ENCODE measurements at regions not wholly inside any gene's neighbourhood (a gene's known extent, or its start where the extent isn't known, plus 50 kb on each side); places are given as distances from the start of the nearest gene placed in this dataset.

GRCh38 chr18:57991552-57991951, 52.5 kb upstream of the NEDD4L start:
- no peak for DNase-seq

DNA sequence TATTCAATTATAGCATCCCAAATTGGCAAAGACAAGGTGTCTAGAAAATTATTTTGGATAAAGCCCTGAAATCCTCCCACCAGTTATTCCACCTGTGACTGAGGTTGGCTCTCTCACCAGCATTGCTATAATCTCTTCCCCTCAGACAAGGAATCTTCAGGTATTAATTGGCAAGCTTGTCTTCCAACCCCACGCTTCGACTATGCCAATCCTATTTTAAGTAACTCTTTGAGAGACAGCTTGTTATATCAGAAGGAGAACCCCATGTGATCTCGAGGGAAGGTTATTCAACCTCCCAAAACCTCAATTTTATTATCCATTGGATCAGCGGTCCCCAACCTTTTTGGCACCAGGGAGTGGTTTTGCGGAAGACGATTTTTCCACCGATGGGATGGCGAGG, 54.5 kb upstream of the NEDD4L start:
- no peak for DNase-seq

GRCh38 chr18:57984490-57985115, 59.4 kb upstream of the NEDD4L start:
- DNase-seq, result no peak

DNA sequence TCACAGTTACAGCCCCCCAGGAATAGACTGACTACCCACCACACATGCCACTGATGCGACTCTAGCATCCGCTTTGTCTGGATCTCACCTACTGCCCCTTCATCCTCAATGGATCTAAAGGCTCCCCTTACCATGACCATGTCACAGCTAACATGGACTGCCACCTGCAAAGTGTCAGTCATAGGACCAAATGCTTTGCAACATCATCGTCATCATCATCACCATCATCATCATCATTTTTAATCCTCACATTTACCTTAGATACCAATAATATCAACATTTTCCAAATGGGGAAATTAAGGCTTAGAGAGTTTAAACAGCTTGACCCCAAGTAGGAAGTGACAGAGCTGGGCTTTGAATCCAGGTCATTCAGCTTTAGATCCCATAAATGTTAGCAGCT, 60.1 kb upstream of the NEDD4L start:
- DNase-seq, result no peak

- DNase-seq, result no peak
These were observed 60.6 kb upstream of the NEDD4L start for GRCh38 chr18:57983472-57983871.

- DNase-seq, result no peak
These were observed 61.5 kb upstream of the NEDD4L start for GRCh38 chr18:57982372-57983021.

GRCh38 chr18:57981308-57982028, 62.6 kb upstream of the NEDD4L start:
- DNase-seq, result no peak

DNA sequence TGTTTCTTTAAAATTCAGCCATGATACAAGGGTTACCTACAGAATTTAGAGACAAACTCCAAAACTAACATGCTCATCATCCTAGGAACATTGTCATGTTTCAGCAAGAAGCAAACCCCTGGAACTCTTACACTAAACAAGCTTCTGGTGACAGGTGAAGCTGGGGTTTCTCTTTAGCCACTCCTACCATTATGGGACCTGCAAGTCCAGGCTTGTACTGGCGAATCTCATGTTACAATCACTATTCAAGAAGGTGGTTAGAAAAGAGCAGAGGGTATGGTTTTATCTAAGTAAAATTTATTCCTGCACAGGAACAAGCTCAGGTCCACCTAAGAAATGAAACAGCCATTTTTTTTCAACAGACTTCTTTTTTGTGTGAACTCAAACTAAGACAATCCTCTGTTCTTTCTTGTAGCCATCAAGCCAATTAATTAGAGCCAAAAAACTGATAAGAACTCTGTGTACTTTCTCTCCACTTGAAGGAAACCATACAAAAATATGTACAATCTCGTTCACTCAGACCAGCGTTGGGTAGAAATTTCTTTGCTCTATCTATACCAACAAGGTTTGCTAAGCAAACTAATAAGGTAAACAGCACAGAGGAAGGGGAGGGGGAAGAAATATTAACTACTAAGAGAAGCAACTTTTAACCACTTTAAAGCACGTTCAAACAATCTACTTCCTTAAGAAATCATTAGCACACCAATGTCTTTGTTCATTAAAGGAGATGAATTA, 63.3 kb upstream of the NEDD4L start:
- DNase-seq, result no peak

DNA sequence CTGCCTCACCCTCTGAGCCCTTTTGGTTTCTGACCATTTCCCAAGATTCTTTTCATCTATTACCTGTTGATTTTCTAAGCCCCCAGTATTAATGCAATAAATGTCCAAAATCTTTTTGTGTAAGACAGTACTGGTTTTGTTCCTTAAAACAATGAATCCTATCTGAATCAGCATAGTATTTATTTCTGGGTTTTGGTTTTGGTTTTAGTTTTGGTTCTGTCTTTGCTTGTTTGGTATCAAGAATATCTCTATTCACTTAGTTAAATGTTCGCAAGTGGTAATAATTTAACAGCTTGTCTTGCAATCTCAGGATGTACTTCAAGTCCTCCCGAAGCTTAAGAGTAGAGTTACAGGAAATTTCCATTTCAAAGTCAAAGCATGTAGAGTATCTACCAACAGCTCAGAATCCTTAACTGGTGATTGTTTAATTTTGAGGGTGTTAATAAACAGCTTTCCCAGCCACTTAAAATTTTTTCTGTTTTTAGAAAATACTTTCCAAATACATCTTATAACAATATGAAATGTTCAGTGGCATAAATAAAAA, 67.7 kb upstream of the NEDD4L start:
- DNase-seq, result no peak

- DNase-seq, result no peak
These were observed 68.2 kb upstream of the NEDD4L start for GRCh38 chr18:57975805-57976204.

DNA sequence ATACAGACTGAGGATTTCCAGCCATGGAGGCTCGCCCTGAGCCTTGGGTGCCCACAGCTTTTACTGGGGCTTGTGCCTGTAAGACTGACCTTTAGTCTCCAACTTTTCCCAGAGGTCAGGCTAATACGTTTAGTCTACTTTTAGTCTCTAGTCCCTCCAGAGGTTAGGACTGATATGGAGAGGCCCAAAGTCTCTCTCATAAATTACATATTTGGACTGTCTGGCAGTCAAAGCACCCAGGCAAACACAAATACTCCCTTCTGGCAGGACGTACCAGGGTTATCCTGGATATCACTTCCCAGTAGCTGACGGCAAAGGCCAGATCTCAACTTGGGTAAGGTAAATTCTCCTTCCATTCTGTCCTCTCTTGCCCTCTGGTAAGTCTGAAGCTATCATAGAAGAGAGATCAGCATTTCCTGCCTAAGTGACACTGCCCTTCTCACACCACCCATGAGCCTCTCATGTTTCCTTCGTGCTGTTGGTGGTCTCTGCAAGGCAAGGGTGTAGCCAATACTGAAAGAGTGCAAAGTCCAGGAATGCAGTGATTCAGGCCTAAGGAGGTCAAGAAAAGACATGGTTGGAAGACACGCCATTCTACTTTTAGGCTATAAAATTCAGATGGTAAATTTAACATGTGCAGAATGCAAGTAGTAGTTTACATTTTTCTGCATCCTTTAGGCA, 69.3 kb upstream of the NEDD4L start:
- DNase-seq, result no peak

- DNase-seq, result no peak
These were observed 70.1 kb upstream of the NEDD4L start for GRCh38 chr18:57973889-57974288.

GRCh38 chr18:57970356-57971095, 73.5 kb upstream of the NEDD4L start:
- DNase-seq, result peak; percentile 6

DNA sequence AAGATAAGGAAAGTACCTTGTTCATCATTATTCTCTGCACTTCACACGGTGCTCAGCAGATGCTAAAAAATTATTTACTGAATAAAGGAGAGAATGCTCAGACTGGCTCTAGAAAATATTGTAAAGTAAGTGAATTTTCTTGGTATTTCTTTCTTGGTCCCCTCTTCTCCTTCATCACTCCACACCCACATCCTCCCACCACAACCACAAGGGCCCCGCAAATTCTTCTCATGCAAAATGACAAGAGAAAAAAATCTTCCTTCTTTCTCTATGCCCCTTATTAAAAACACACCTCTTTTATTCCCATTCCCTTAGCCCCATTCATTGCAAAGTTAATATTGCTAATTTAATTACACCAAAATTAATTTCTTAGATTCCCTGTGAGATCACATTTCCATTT, 74.2 kb upstream of the NEDD4L start:
- DNase-seq, result no peak

GRCh38 chr18:57965246-57965645, 78.8 kb upstream of the NEDD4L start:
- DNase-seq, result no peak

DNA sequence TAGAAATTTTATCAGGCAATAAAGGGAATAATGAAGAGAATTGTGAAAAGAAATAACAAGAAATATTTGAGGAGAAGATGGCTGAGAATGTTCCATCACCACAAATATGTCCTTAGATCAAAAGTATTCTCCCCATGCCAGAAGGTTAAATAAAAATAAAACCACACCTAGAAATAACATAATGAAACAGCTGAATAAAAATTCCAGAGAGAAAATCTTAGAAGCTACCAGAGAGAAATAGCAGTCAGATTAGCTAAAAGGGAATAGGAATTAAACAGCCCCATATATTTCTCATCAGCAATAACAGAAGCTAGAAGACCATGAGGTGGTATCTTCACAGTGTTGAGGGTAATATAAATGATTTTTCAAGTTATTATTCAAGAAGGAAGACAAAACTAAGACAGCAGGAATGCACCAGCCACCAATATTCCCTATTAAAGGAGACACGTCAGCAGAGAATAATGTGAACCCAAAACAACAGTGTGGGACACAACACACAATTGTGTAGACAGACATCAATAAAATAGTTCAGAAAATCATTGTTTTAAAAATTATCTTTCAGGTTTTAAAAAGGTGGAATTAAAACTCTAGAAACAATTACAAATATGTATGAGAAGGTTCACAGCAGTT, 82.0 kb upstream of the NEDD4L start:
- no peak for DNase-seq

GRCh38 chr18:57961411-57961810, 82.6 kb upstream of the NEDD4L start:
- no peak for DNase-seq

DNA sequence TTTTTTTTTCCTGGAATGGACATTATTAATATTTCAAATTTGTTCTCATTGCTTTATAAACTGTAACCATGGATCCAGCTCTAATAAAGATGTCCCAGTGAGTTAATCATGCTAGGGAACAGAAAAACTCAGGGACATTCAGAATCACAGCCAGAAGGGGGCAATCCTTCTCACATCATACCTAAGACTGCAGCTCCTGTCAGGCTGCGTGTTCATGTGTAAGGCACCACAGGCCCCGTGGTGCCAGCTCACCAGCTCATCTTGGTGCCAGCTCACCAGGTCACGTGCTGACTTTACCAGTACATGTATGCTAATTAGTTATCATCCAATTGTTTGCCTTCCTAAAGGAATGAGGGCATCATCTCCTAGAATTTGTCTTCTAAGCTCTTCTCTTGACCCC, 84.7 kb upstream of the NEDD4L start:
- peak; percentile 6 for DNase-seq

- no peak for DNase-seq
These were observed 86.8 kb upstream of the NEDD4L start for GRCh38 chr18:57957210-57957609.

DNA sequence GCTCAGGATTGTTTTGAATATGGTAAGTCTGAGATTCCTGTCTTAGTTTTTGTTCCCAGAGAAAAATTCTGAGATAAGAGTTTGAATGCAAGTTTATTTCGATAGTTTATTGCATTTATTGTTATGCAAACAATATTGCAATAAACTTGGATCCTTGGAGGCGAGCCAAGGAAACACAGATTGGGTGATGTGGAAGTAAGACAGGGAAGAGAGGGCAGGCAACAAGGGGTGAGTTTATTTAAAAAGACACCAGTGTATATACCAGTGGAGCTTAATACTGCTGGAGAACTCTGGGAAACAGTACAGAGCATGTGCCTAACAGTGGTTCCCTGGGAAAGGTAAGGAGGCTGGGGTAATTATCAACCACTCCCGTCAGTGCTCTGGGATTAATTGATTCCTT, 87.5 kb upstream of the NEDD4L start:
- DNase-seq, result no peak

DNA sequence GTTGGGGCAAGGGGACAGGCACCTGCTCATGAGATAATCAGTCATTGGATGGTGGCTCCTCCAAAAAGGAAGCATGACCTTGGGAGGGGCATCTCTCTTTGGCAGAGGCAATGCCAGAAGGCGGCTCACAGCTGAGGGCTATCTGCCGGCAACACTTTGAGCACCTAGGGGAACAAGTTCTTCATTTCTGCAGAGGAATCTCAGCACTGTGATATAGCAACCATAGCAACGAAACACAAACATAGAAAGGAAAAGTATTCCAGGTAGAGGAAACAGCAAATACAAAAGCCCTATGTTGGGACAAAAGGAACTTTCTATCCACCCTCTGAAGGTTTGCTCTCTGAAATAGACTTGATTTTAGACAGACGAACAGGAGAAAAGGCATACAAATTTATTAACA, 89.1 kb upstream of the NEDD4L start:
- DNase-seq, result no peak

DNA sequence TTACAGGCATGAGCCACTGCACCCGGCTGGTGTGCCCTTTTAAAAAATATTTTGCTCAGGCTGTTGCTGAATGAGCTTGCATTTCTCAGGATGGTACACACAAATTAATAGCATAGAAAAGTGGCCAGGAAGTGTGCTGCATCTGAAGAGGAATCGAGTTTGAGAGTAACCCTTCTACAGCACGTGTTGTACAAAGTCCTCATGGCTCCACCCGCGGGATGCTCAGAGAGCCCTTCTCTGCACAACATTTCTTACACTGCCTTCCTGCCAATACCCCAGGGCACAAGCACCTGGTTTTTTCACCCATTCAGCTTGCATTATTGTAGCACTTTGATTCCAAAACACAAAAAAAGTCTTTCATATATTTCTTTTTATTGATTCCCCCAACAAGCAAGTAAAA, 90.1 kb upstream of the NEDD4L start:
- no peak for DNase-seq

All from 8988T (cell line).